ENCODE measurements at regions not wholly inside any gene's neighbourhood (a gene's known extent, or its start where the extent isn't known, plus 50 kb on each side); places are given as distances from the start of the nearest gene placed in this dataset.

DNA sequence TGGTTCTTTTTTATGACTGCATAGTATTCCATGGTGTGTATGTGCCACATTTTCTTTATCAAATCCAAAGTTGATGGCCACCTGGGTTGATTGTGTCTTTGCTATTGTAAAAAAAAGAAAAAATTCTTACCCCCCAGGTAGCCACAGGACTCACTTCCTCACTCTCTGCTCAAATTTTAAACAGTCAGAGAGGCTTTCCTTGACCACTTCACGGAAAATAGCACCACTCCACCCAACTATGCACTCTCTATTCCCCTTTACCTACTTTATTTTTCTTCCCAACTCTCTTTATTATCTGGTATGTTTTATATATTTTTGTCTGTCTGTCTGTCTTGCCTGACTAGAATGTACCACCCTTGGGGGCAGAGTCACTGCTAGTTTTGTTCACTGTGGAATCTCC, 205.3 kb downstream of the BTG1 start:
- TF ChIP-seq, protein P1, sequence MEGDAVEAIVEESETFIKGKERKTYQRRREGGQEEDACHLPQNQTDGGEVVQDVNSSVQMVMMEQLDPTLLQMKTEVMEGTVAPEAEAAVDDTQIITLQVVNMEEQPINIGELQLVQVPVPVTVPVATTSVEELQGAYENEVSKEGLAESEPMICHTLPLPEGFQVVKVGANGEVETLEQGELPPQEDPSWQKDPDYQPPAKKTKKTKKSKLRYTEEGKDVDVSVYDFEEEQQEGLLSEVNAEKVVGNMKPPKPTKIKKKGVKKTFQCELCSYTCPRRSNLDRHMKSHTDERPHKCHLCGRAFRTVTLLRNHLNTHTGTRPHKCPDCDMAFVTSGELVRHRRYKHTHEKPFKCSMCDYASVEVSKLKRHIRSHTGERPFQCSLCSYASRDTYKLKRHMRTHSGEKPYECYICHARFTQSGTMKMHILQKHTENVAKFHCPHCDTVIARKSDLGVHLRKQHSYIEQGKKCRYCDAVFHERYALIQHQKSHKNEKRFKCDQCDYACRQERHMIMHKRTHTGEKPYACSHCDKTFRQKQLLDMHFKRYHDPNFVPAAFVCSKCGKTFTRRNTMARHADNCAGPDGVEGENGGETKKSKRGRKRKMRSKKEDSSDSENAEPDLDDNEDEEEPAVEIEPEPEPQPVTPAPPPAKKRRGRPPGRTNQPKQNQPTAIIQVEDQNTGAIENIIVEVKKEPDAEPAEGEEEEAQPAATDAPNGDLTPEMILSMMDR (IDR thresholded peaks at IDR 0.05) = no peak
- TF ChIP-seq POLR2AphosphoS5 (IDR thresholded peaks at IDR 0.05) = no peak
